Left lung (tissue), 4 donors: ENCODE measurements at regions not wholly inside any gene's neighbourhood (a gene's known extent, or its start where the extent isn't known, plus 50 kb on each side); places are given as distances from the start of the nearest gene placed in this dataset.

Experiments
- ATAC-seq: fragments of 200-7000 bp; cut with Tn5 transposase; one replicate; pipeline ENCODE4 v1.9.1; 2020; ENCODE audit warnings: moderate library complexity
- DNase-seq, 4 donors: peaks; one replicate each; pipeline ENCODE4 v3.0.0-alpha.2; 2013 to 2020
- H3K27ac ChIP-seq, 2 donors: fragments of 200-600 bp; sonication (generic) in 1 of 2; one replicate each; pipeline versions ENCODE4 v1.5.0 to v1.8.0; 2020 to 2021
- H3K27me3 ChIP-seq, 2 donors: fragments of 200-600 bp; sonication (generic) in 1 of 2; one replicate each; pipeline versions ENCODE4 v1.5.0 to v1.8.0; 2020 to 2021
- H3K36me3 ChIP-seq, 2 donors: fragments of 200-600 bp; sonication (generic) in 1 of 2; one replicate each; pipeline versions ENCODE4 v1.5.0 to v1.8.0; 2020 to 2021
- H3K4me1 ChIP-seq, 2 donors: fragments of 200-600 bp; one replicate each; pipeline ENCODE4 v1.8.0; 2021
- H3K4me3 ChIP-seq, 2 donors: fragments of 200-600 bp; sonication (generic) in 1 of 2; one replicate each; pipeline versions ENCODE4 v1.5.0 to v1.8.0; 2020 to 2021; ENCODE audit warnings: mild to moderate bottlenecking in 1 of 2
- H3K9me3 ChIP-seq, 2 donors: fragments of 200-600 bp; sonication (generic) in 1 of 2; one replicate each; pipeline versions ENCODE4 v1.5.0 to v1.8.0; 2020 to 2021
- CTCF ChIP-seq, 2 donors: fragments of 200-600 bp; sonication (generic) in 1 of 2; IDR thresholded peaks; one replicate each; pipeline versions ENCODE4 v1.5.0 to v1.8.0; 2021; ENCODE audit warnings: antibody characterized with exemption in 2 of 2
- intact Hi-C, 2 donors: fragments of 100-400 bp; cut with DNase I; formaldehyde crosslinking; loops; one replicate each; pipeline versions ENCODE4 v1.11.2 to v1.14.2; 2022
- donor health status: DM: no; HTN: yes; CAD: no.
- donor health status: DM: no; HTN: no; CAD: no.

- DNase-seq (no peak), ATAC-seq (no peak)
- no peak overlapping the region for H3K4me3 ChIP-seq
- intact Hi-C loops = no loop called here
- no peak overlapping the region for H3K27ac ChIP-seq
- no peaks in the 10 kb centered on the region for H3K36me3 ChIP-seq
- peaks cover 0 to 14% of the 10 kb centered on the region in 2 donors for H3K27me3 ChIP-seq
- TF ChIP-seq CTCF (IDR thresholded peaks at IDR 0.05) = no peak
- no peaks in the 10 kb centered on the region for H3K4me1 ChIP-seq
- H3K9me3 ChIP-seq = peaks cover 0 to 3% of the 10 kb centered on the region in 2 donors
Observed at GRCh38 chr1:38699330-38700076, 160.1 kb downstream of the RRAGC start.

GRCh38 chr1:38697387-38697786, 162.2 kb downstream of the RRAGC start:
- ATAC-seq (no peak), DNase-seq (no peak)
- no peak overlapping the region for H3K4me3 ChIP-seq
- intact Hi-C loops = no loop called here
- peaks cover 0 to 6% of the 10 kb centered on the region in 2 donors for H3K27me3 ChIP-seq
- no peaks in the 10 kb centered on the region for H3K4me1 ChIP-seq
- no peak for TF ChIP-seq CTCF (IDR thresholded peaks at IDR 0.05)
- H3K36me3 ChIP-seq = no peaks in the 10 kb centered on the region
- no peak overlapping the region for H3K27ac ChIP-seq
- peaks cover 0 to 3% of the 10 kb centered on the region in 2 donors for H3K9me3 ChIP-seq

DNA sequence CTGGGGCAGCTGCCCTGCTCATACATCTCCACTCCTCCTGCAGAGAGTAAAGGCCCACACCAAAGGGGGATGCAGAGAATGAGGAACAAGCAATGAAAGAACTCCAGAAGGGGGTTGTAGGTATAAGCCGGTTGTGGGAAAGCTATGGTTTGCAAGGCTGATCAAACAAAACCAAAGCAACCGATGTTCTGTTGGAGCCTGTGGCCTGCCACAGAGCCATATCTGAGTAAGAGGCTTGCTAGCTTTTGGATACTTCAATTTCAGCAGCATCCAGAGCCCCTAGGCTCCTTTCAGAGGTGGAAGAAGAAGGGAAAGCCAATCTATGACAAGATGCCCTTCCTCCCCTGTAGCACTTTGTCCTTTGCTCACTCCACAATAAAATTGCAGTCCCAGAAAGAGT, 163.2 kb downstream of the RRAGC start:
- Histone ChIP-seq H3K36me3 (no peaks in the 10 kb centered on the region), H3K27me3 (no peaks in the 10 kb centered on the region), H3K27ac (no peak overlapping the region), H3K4me3 (no peak overlapping the region), H3K9me3 (peaks cover 0 to 3% of the 10 kb centered on the region in 2 donors), H3K4me1 (no peaks in the 10 kb centered on the region)
- no peak for DNase-seq
- intact Hi-C loops = no loop called here
- TF ChIP-seq CTCF (IDR thresholded peaks at IDR 0.05) = no peak
- ATAC-seq = no peak

DNA sequence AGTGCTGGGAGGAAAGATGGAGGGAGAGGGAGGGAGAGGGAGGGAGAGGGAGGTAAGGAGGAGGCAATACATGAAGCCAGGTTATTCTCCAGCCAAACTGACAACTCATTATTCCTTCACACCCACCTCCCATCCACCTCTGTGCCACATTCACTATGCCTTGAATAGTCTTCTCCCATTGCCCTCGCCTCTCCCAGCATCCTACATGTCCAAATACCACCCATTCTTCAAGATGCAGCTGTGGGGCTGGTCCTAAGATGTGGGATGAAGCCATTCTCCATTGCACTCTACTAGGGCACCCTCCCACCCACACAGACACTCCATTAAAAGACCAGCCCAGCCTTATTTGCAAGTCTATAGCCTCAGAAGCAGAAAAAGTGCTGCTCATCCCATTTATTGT, 165.8 kb downstream of the RRAGC start:
- intact Hi-C loops = no loop called here
- no peaks in the 10 kb centered on the region for H3K4me1 ChIP-seq
- ATAC-seq = no peak

DNA sequence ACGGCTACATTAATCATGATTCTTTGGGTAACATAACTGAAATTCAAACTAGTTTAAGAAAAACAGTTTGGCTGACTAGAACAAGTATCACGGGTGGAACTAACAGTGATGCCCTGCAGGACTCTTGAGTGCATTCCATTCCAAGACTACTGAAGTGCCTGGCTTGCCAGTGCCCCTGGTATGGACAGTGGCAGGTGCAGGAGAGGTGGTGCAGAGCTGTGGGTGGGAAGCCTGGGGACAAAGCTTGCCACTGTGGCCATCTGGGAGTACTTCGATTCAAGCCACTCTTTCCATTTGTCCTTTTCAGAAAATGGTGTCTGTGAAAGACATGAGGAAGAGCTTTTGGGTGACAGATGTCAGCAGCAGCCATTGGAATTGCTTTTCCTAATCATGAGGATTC, 166.5 kb downstream of the RRAGC start:
- ATAC-seq = no peak
- TF ChIP-seq CTCF (IDR thresholded peaks at IDR 0.05) = no peak
- Histone ChIP-seq H3K27ac (no peak overlapping the region), H3K9me3 (no peaks in the 10 kb centered on the region), H3K4me3 (no peak overlapping the region), H3K4me1 (no peaks in the 10 kb centered on the region), H3K36me3 (no peaks in the 10 kb centered on the region), H3K27me3 (peaks cover 0 to 20% of the 10 kb centered on the region in 2 donors)
- intact Hi-C loops = no loop called here
- no peak for DNase-seq

More for the DNA sequence above, 165.8 kb downstream of the RRAGC start:
- no peaks in the 10 kb centered on the region for H3K9me3 ChIP-seq
- no peak overlapping the region for H3K27ac ChIP-seq
- peaks cover 0 to 13% of the 10 kb centered on the region in 2 donors for H3K27me3 ChIP-seq
- TF ChIP-seq CTCF (IDR thresholded peaks at IDR 0.05) = no peak
- no peak overlapping the region for H3K4me3 ChIP-seq
- DNase-seq = no peak
- no peaks in the 10 kb centered on the region for H3K36me3 ChIP-seq
